Loucy (cell line): ENCODE measurements at regions not wholly inside any gene's neighbourhood (a gene's known extent, or its start where the extent isn't known, plus 50 kb on each side); places are given as distances from the start of the nearest gene placed in this dataset.

Experiments used
- EZH2phosphoT487 ChIP-seq: fragments of 200-600 bp; IDR thresholded peaks from 2 replicates; pipeline ENCODE4 v1.6.1; 2018; ENCODE audit warnings: antibody characterized with exemption, mild to moderate bottlenecking, moderate library complexity, borderline replicate concordance
- TF ChIP-seq, protein P1 (sequence below): fragments of 200-600 bp; sonication (generic); conservative IDR thresholded peaks from 2 replicates; pipeline ENCODE4 v1.5.1; 2014; ENCODE audit warnings: mild to moderate bottlenecking, antibody characterized with exemption, low read length

DNA sequence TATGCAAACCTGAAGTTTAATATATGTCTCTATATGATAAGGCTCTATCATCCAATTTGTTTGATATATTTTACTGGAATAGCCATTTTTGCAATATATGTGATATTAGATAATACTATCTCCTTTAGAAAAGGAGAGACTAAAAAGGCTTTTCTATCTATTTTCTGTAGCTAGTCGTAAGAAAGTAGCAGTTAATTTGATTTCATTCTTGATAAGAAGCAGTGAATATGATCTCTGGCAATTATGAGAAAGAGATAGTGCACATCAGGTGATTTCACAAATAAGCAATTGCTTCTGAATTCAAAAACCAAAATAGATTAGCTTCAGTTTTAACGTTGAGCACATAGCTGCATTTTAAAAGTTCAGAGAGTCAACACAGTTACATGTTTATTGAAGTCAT lies 1318.4 kb downstream of the CDH8 start:
- TF ChIP-seq, protein P1, sequence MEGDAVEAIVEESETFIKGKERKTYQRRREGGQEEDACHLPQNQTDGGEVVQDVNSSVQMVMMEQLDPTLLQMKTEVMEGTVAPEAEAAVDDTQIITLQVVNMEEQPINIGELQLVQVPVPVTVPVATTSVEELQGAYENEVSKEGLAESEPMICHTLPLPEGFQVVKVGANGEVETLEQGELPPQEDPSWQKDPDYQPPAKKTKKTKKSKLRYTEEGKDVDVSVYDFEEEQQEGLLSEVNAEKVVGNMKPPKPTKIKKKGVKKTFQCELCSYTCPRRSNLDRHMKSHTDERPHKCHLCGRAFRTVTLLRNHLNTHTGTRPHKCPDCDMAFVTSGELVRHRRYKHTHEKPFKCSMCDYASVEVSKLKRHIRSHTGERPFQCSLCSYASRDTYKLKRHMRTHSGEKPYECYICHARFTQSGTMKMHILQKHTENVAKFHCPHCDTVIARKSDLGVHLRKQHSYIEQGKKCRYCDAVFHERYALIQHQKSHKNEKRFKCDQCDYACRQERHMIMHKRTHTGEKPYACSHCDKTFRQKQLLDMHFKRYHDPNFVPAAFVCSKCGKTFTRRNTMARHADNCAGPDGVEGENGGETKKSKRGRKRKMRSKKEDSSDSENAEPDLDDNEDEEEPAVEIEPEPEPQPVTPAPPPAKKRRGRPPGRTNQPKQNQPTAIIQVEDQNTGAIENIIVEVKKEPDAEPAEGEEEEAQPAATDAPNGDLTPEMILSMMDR = no peak
- TF ChIP-seq EZH2phosphoT487 = no peak
